A549 (cell line): ENCODE measurements at regions not wholly inside any gene's neighbourhood (a gene's known extent, or its start where the extent isn't known, plus 50 kb on each side); places are given as distances from the start of the nearest gene placed in this dataset.

Source experiments
- ATAC-seq, 2 experiments: fragments of 200-7000 bp in 1 of 2; fragments of >200 bp in 1 of 2; cut with Nextera tagmentation in 1 of 2; cut with Tn5 transposase in 1 of 2; 3 replicates each; pipeline versions ENCODE4 v1.8.0 to v1.9.1; 2018 to 2020; ENCODE audit warnings: mild to moderate bottlenecking in 1 of 2, moderate library complexity in 1 of 2
- CTCF ChIA-PET: fragments of 300-600 bp; sonication (Branson Sonifier 250); formaldehyde crosslinking; extraction: SDS; loops from one replicate; lab custom pipeline; 2021; ENCODE audit warnings: antibody characterized with exemption, inconsistent platforms; lab: Yijun Ruan, JAX
- POLR2A ChIA-PET: fragments of 350-600 bp; formaldehyde crosslinking; extraction: SDS; loops from one replicate; lab custom pipeline; 2021; ENCODE audit warnings: antibody characterized with exemption, inconsistent platforms; lab: Yijun Ruan, JAX
- DNase-seq, 2 experiments: peaks; one replicate each; pipeline versions ENCODE4 v3.0.0 to v3.0.0-alpha.2; 2011 to 2016; ENCODE audit warnings: low read depth in 1 of 2, low spot score in 1 of 2
- FAIRE-seq: peaks from 2 replicates; lab custom pipeline; 2011; peaks lifted over from hg19 to GRCh38; lab: Jason Lieb, UNC
- H3K27ac ChIP-seq, 2 experiments: fragments of >200 bp; sonication (Bioruptor Twin); formaldehyde crosslinking; 3 replicates each; pipeline ENCODE4 v1.5.1; 2016 to 2017
- H3K4me1 ChIP-seq: fragments of >200 bp; sonication (Bioruptor Twin); formaldehyde crosslinking; 3 replicates; pipeline ENCODE4 v1.6.1; 2016
- H3K4me2 ChIP-seq: fragments of >200 bp; sonication (Bioruptor Twin); formaldehyde crosslinking; 3 replicates; pipeline ENCODE4 v1.6.1; 2016
- H3K4me3 ChIP-seq: fragments of >200 bp; sonication (Bioruptor Twin); formaldehyde crosslinking; 3 replicates; pipeline ENCODE4 v1.5.1; 2016
- H3K9me3 ChIP-seq: fragments of >200 bp; sonication (Bioruptor Twin); formaldehyde crosslinking; 3 replicates; pipeline ENCODE4 v1.6.1; 2016
- ATOH8 ChIP-seq: fragments of 250-450 bp; sonication (Bioruptor Pico); IDR thresholded peaks from 2 replicates; pipeline ENCODE4 v1.5.0; 2020; ENCODE audit warnings: low read depth, mild to moderate bottlenecking, moderate library complexity
- BCL3 ChIP-seq: fragments of >200 bp; sonication (Bioruptor Twin); formaldehyde crosslinking; IDR thresholded peaks from 3 replicates; pipeline ENCODE4 v1.6.1; 2016
- BHLHE40 ChIP-seq: IDR thresholded peaks from 2 replicates; pipeline ENCODE4 v1.6.1; 2012; ENCODE audit warnings: low read depth, low read length, inconsistent platforms
- CHD2 ChIP-seq: fragments of 150-350 bp; IDR thresholded peaks from 2 replicates; pipeline ENCODE4 v1.6.1; 2014; ENCODE audit warnings: low read length; ENCODE audit not compliant: partially characterized antibody
- ESRRA ChIP-seq: fragments of 150-350 bp; IDR thresholded peaks from 2 replicates; pipeline ENCODE4 v1.6.1; 2014; ENCODE audit warnings: mild to moderate bottlenecking, low read length, borderline replicate concordance
- HES2 ChIP-seq: fragments of >200 bp; sonication (Bioruptor Twin); formaldehyde crosslinking; IDR thresholded peaks from 2 replicates; pipeline ENCODE4 v1.6.1; 2016
- HOXB5 ChIP-seq: fragments of 250-450 bp; sonication (Bioruptor Pico); IDR thresholded peaks from 2 replicates; pipeline ENCODE4 v1.5.0; 2020; ENCODE audit warnings: mild to moderate bottlenecking, moderate library complexity
- KDM5A ChIP-seq: fragments of 200-600 bp; sonication (generic); IDR thresholded peaks from 2 replicates; pipeline ENCODE4 v1.6.1; 2016; ENCODE audit warnings: antibody characterized with exemption, mild to moderate bottlenecking
- MAFK ChIP-seq: fragments of 450-650 bp; IDR thresholded peaks from 2 replicates; pipeline ENCODE4 v1.6.1; 2014; ENCODE audit not compliant: partially characterized antibody
- MAX ChIP-seq: IDR thresholded peaks from 2 replicates; pipeline ENCODE4 v1.6.1; 2012
- MAZ ChIP-seq: fragments of 150-350 bp; IDR thresholded peaks from 2 replicates; pipeline ENCODE4 v1.6.1; 2014; ENCODE audit warnings: antibody characterized with exemption, low read depth, low read length, borderline replicate concordance
- NFE2L2 ChIP-seq: fragments of 150-350 bp; conservative IDR thresholded peaks from 2 replicates; pipeline ENCODE4 v1.6.1; 2014; ENCODE audit warnings: low read length
- POLR2A ChIP-seq: IDR thresholded peaks from 2 replicates; pipeline ENCODE4 v1.6.1; 2012; ENCODE audit warnings: mild to moderate bottlenecking, low read length
- RCOR1 ChIP-seq: fragments of 150-350 bp; IDR thresholded peaks from 2 replicates; pipeline ENCODE4 v1.6.1; 2014; ENCODE audit warnings: antibody characterized with exemption, low read length, low read depth
- RNF2 ChIP-seq: fragments of 200-600 bp; sonication (generic); IDR thresholded peaks from 2 replicates; pipeline ENCODE4 v1.6.1; 2016; ENCODE audit warnings: low read depth, mild to moderate bottlenecking, antibody characterized with exemption, moderate library complexity, borderline replicate concordance
- SMC3 ChIP-seq: fragments of >200 bp; sonication (Bioruptor Twin); formaldehyde crosslinking; IDR thresholded peaks from 3 replicates; pipeline ENCODE4 v1.6.1; 2018; ENCODE audit warnings: inconsistent platforms
- SREBF2 ChIP-seq: fragments of 450-650 bp; IDR thresholded peaks from 2 replicates; pipeline ENCODE4 v1.6.1; 2014; ENCODE audit warnings: mild to moderate bottlenecking, moderate library complexity
- USF2 ChIP-seq: fragments of 450-650 bp; IDR thresholded peaks from 2 replicates; pipeline ENCODE4 v1.6.1; 2014; ENCODE audit warnings: antibody characterized with exemption
- WGBS: methylation state at CpG from one replicate; pipeline ENCODE4 v1.1.6; 2017; ENCODE audit errors: missing lambda C conversion rate; 5-methylcytosine and 5-hydroxymethylcytosine counted together
- TF ChIP-seq, protein P1 (sequence below): fragments of 200-600 bp; sonication (generic); IDR thresholded peaks from 2 replicates; pipeline ENCODE4 v1.6.1; 2016; ENCODE audit warnings: antibody characterized with exemption, mild to moderate bottlenecking, moderate library complexity
- TF ChIP-seq, protein P2 (sequence below): IDR thresholded peaks from 2 replicates; pipeline ENCODE4 v1.6.1; 2012

GRCh38 chr1:48092401-48092800, 95.2 kb upstream of the TRABD2B start:
- Histone ChIP-seq H3K4me1 (0 out of 3 replicates have a peak, but pooled peaks cover 3% of the 10 kb centered on the region), H3K9me3 (no peaks in the 10 kb centered on the region), H3K4me3 (no peak overlapping the region), H3K4me2 (no peak overlapping the region), H3K27ac (no peak overlapping the region)
- WGBS, result 13% methylated on average over 7 of the region's 7 CpGs
- no peak for ATAC-seq
- TF ChIP-seq BHLHE40 (no peak), SREBF2 (no peak), MAZ (no peak)
- POLR2A ChIA-PET, result no interaction called here
- no peak for DNase-seq
- no peak for FAIRE-seq
- CTCF ChIA-PET, result interaction anchor here (1.9 to 2.2 kb wide), 2 partner anchors 11 to 145 kb away, joined by 10 to 11 read pairs; no protein-coding TSS in a partner anchor

GRCh38 chr1:48089356-48089891, 92.2 kb upstream of the TRABD2B start:
- CTCF ChIA-PET, result no interaction called here
- Histone ChIP-seq H3K4me1 (0 out of 3 replicates have a peak, but pooled peaks cover 3% of the 10 kb centered on the region), H3K4me3 (no peak overlapping the region), H3K27ac (no peak overlapping the region), H3K9me3 (no peaks in the 10 kb centered on the region), H3K4me2 (no peak overlapping the region)
- TF ChIP-seq, protein P1, sequence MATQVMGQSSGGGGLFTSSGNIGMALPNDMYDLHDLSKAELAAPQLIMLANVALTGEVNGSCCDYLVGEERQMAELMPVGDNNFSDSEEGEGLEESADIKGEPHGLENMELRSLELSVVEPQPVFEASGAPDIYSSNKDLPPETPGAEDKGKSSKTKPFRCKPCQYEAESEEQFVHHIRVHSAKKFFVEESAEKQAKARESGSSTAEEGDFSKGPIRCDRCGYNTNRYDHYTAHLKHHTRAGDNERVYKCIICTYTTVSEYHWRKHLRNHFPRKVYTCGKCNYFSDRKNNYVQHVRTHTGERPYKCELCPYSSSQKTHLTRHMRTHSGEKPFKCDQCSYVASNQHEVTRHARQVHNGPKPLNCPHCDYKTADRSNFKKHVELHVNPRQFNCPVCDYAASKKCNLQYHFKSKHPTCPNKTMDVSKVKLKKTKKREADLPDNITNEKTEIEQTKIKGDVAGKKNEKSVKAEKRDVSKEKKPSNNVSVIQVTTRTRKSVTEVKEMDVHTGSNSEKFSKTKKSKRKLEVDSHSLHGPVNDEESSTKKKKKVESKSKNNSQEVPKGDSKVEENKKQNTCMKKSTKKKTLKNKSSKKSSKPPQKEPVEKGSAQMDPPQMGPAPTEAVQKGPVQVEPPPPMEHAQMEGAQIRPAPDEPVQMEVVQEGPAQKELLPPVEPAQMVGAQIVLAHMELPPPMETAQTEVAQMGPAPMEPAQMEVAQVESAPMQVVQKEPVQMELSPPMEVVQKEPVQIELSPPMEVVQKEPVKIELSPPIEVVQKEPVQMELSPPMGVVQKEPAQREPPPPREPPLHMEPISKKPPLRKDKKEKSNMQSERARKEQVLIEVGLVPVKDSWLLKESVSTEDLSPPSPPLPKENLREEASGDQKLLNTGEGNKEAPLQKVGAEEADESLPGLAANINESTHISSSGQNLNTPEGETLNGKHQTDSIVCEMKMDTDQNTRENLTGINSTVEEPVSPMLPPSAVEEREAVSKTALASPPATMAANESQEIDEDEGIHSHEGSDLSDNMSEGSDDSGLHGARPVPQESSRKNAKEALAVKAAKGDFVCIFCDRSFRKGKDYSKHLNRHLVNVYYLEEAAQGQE, result no peak
- TF ChIP-seq ESRRA (no peak), ATOH8 (CRISPR knock-in tag) (no peak), SMC3 (no peak), HOXB5 (CRISPR knock-in tag) (no peak), RCOR1 (no peak), RNF2 (no peak), POLR2A (no peak), BCL3 (no peak), HES2 (no peak), CHD2 (no peak), MAX (no peak), KDM5A (no peak), MAFK (no peak), NFE2L2 (no peak), USF2 (no peak)
- TF ChIP-seq, protein P2, sequence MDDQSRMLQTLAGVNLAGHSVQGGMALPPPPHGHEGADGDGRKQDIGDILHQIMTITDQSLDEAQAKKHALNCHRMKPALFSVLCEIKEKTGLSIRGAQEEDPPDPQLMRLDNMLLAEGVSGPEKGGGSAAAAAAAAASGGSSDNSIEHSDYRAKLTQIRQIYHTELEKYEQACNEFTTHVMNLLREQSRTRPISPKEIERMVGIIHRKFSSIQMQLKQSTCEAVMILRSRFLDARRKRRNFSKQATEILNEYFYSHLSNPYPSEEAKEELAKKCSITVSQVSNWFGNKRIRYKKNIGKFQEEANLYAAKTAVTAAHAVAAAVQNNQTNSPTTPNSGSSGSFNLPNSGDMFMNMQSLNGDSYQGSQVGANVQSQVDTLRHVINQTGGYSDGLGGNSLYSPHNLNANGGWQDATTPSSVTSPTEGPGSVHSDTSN, result no peak
- FAIRE-seq, result no peak
- WGBS, result 79% methylated on average over 11 of the region's 26 CpGs
- DNase-seq, result no peak
- ATAC-seq, result no peak
- POLR2A ChIA-PET, result no interaction called here
